HCT116 (cell line): ENCODE measurements at regions not wholly inside any gene's neighbourhood (a gene's known extent, or its start where the extent isn't known, plus 50 kb on each side); places are given as distances from the start of the nearest gene placed in this dataset.

Experiments
- ATAC-seq: fragments of 200-7000 bp; cut with Tn5 transposase; 2 replicates; pipeline ENCODE4 v1.9.1; 2020; ENCODE audit warnings: mild to moderate bottlenecking, moderate library complexity
- BruUV-seq: library from RNA; stranded (reverse); fragments of 400-500 nt; replicated peaks from 2 replicates; lab custom pipeline; 2021; lab: Mats Ljungman, UMichigan
- CTCF ChIA-PET: fragments of 300-600 bp; sonication (Branson Sonifier 250); formaldehyde crosslinking; loops from one replicate; lab custom pipeline; 2021; ENCODE audit warnings: antibody characterized with exemption; lab: Charles Lee
- POLR2A ChIA-PET: fragments of 300-600, 350-600 bp; sonication (Branson Sonifier 250); formaldehyde crosslinking; loops from one replicate; lab custom pipeline; 2021; ENCODE audit warnings: antibody characterized with exemption; lab: Charles Lee
- RAD21 ChIA-PET, 2 experiments: fragments of 300-600 bp; sonication (Branson Sonifier 250); formaldehyde crosslinking; loops; one replicate each; lab custom pipeline; 2023; ENCODE audit warnings: low total read pairs in 2 of 2; ENCODE audit not compliant: uncharacterized antibody in 2 of 2, unreplicated experiment in 2 of 2, low non-redundant PET in 1 of 2; lab: Charles Lee
- DNase-seq: peaks from one replicate; pipeline ENCODE4 v3.0.0-alpha.2; 2010; ENCODE audit warnings: low read depth, low spot score
- H2AFZ ChIP-seq: fragments of 200-600 bp; shearing (Covaris generic), sonication (generic); 2 replicates; pipeline ENCODE4 v1.6.1; 2017; ENCODE audit warnings: low read depth, mixed run types, mixed read lengths, antibody characterized with exemption, low read length; ENCODE audit not compliant: poor library complexity, severe bottlenecking
- H3K27ac ChIP-seq: 2 replicates; pipeline ENCODE4 v1.5.1; 2012; ENCODE audit warnings: low read depth, low read length
- H3K27me3 ChIP-seq: fragments of 200-600 bp; sonication (generic); 2 replicates; pipeline ENCODE4 v1.6.1; 2016; ENCODE audit warnings: mixed run types, low read length, mixed read lengths; ENCODE audit not compliant: insufficient read depth
- H3K36me3 ChIP-seq, 2 experiments: fragments of 200-500 bp in 1 of 2; fragments of 200-600 bp in 1 of 2; sonication (Bioruptor generic) in 1 of 2; sonication (generic) in 1 of 2; 2 replicates each; pipeline versions ENCODE4 v1.5.1 to v1.6.1; 2014 to 2016; ENCODE audit warnings: low read length in 2 of 2, inconsistent platforms in 1 of 2, mixed read lengths in 1 of 2, mixed run types in 1 of 2; ENCODE audit not compliant: insufficient read depth in 2 of 2, control insufficient read depth in 1 of 2
- H3K4me1 ChIP-seq, 2 experiments: fragments of 200-600 bp in 1 of 2; sonication (generic) in 1 of 2; 2 replicates each; pipeline versions ENCODE4 v1.5.1 to v1.6.1; 2012 to 2017; ENCODE audit warnings: low read length in 2 of 2, inconsistent platforms in 1 of 2, mild to moderate bottlenecking in 1 of 2, mixed read lengths in 1 of 2, mixed run types in 1 of 2, moderate library complexity in 1 of 2; ENCODE audit not compliant: insufficient read depth in 2 of 2, control insufficient read depth in 1 of 2
- H3K4me2 ChIP-seq: fragments of 200-600 bp; sonication (generic); 2 replicates; pipeline ENCODE4 v1.6.1; 2017; ENCODE audit warnings: mixed run types, low read length, mixed read lengths
- H3K4me3 ChIP-seq, 2 experiments: fragments of 200-600 bp in 1 of 2; sonication (generic) in 1 of 2; replicated peaks in 1 of 2; 2 replicates each; pipeline ENCODE4 v1.5.1; 2011 to 2016; ENCODE audit warnings: low read length in 2 of 2, control low read depth in 1 of 2, low read depth in 1 of 2, mild to moderate bottlenecking in 1 of 2, mixed read lengths in 1 of 2, mixed run types in 1 of 2
- H3K79me2 ChIP-seq: fragments of 200-600 bp; sonication (generic); 2 replicates; pipeline ENCODE4 v1.6.1; 2017; ENCODE audit warnings: mild to moderate bottlenecking, mixed run types, low read length, moderate library complexity, mixed read lengths; ENCODE audit not compliant: insufficient read depth
- H3K9ac ChIP-seq: fragments of 200-600 bp; sonication (generic); 2 replicates; pipeline ENCODE4 v1.6.1; 2016; ENCODE audit warnings: low read length, mixed read lengths
- H3K9me2 ChIP-seq: fragments of 200-600 bp; sonication (generic), shearing (Covaris generic); 2 replicates; pipeline ENCODE4 v1.6.1; 2017; ENCODE audit warnings: mixed run types, mild to moderate bottlenecking, moderate library complexity; ENCODE audit not compliant: insufficient read depth
- H3K9me3 ChIP-seq, 2 experiments: fragments of 200-500 bp in 1 of 2; fragments of 200-600 bp in 1 of 2; sonication (Bioruptor generic) in 1 of 2; sonication (generic) in 1 of 2; 2 replicates each; pipeline ENCODE4 v1.6.1; 2014 to 2017; ENCODE audit warnings: low read length in 2 of 2, mixed read lengths in 2 of 2, inconsistent platforms in 1 of 2, low read depth in 1 of 2, mild to moderate bottlenecking in 1 of 2, mixed run types in 1 of 2, moderate library complexity in 1 of 2; ENCODE audit not compliant: control insufficient read depth in 1 of 2, insufficient read depth in 1 of 2
- H4K20me1 ChIP-seq: fragments of 200-600 bp; sonication (generic), shearing (Covaris generic); 2 replicates; pipeline ENCODE4 v1.6.1; 2017; ENCODE audit warnings: mixed run types, mild to moderate bottlenecking, moderate library complexity; ENCODE audit not compliant: insufficient read depth
- CTCF ChIP-seq, 3 experiments: fragments of 200-600 bp in 1 of 3; sonication (generic) in 1 of 3; IDR thresholded peaks in 2 of 3; conservative IDR thresholded peaks in 1 of 3; 2 replicates each; pipeline ENCODE4 v1.5.1; 2012 to 2017; ENCODE audit warnings: low read depth in 2 of 3, low read length in 2 of 3, antibody characterized with exemption in 1 of 3, borderline replicate concordance in 1 of 3, control low read depth in 1 of 3, mild to moderate bottlenecking in 1 of 3, mixed read lengths in 1 of 3, mixed run types in 1 of 3, moderate library complexity in 1 of 3; ENCODE audit not compliant: insufficient read depth in 1 of 3
- MAX ChIP-seq: IDR thresholded peaks from 2 replicates; pipeline ENCODE4 v1.6.1; 2012
- POLR2AphosphoS5 ChIP-seq: IDR thresholded peaks from 2 replicates; pipeline ENCODE4 v1.6.1; 2011; ENCODE audit warnings: mild to moderate bottlenecking, low read depth, low read length, moderate library complexity
- REST ChIP-seq: IDR thresholded peaks from 2 replicates; pipeline ENCODE4 v1.6.1; 2012; ENCODE audit warnings: low read depth
- SRF ChIP-seq: IDR thresholded peaks from 2 replicates; pipeline ENCODE4 v1.6.1; 2012; ENCODE audit warnings: low read depth
- TCF7L2 ChIP-seq: IDR thresholded peaks from 2 replicates; pipeline ENCODE4 v1.7.0; 2011; ENCODE audit warnings: borderline replicate concordance, inconsistent platforms; ENCODE audit not compliant: insufficient read depth, insufficient read length; ENCODE audit errors: extremely low read depth
- YY1 ChIP-seq: IDR thresholded peaks from 2 replicates; pipeline ENCODE4 v1.6.1; 2011; ENCODE audit warnings: low read length, low read depth, moderate library complexity, mild to moderate bottlenecking; ENCODE audit not compliant: insufficient replicate concordance; ENCODE audit errors: extremely low read depth
- intact Hi-C: fragments of 100-400 bp; cut with micrococcal nuclease; formaldehyde crosslinking; loops from 2 replicates; pipeline ENCODE4 v1.10.0; 2022

- peak; percentile 96 for ATAC-seq
- CTCF ChIA-PET, result no interaction called here
- peak; percentile 7 for DNase-seq
- H3K4me3 ChIP-seq, result no peak overlapping the region
- no peak overlapping the region for H2AFZ ChIP-seq
- TF ChIP-seq TCF7L2 (peak; percentile 25), POLR2AphosphoS5 (no peak)
- H3K4me1 ChIP-seq, result peaks cover 9 to 10% of the 10 kb centered on the region in 2 experiments; a peak in 3 of 4 replicates
- POLR2A ChIA-PET, result no interaction called here
- peak overlapping the region; percentile 54 for H3K4me2 ChIP-seq
- no peak overlapping the region for H3K27ac ChIP-seq
- H3K9ac ChIP-seq, result no peak overlapping the region
- RAD21 ChIA-PET, result interaction anchor here in 1 of 2 experiments (0.6 kb wide), 1 partner anchor 89 kb away, joined by 3 read pairs; no protein-coding TSS in a partner anchor
- no peaks in the 10 kb centered on the region for H3K9me3 ChIP-seq
- no peaks in the 10 kb centered on the region for H3K9me2 ChIP-seq
- no peaks in the 10 kb centered on the region for H3K36me3 ChIP-seq
- BruUV-seq, result no TSS peak
- H3K79me2 ChIP-seq, result no peaks in the 10 kb centered on the region
- H4K20me1 ChIP-seq, result no peaks in the 10 kb centered on the region
- no peaks in the 10 kb centered on the region for H3K27me3 ChIP-seq
- intact Hi-C loops, result no loop called here
Measured at GRCh38 chr15:77748078-77749064, 115.7 kb upstream of the LINGO1 start.

- no peak overlapping the region for H3K9ac ChIP-seq
- H3K4me1 ChIP-seq, result peaks cover 9 to 10% of the 10 kb centered on the region in 2 experiments; a peak in 3 of 4 replicates
- CTCF ChIA-PET, result no interaction called here
- POLR2A ChIA-PET, result no interaction called here
- ATAC-seq, result no peak
- H2AFZ ChIP-seq, result no peak overlapping the region
- no peak overlapping the region for H3K27ac ChIP-seq
- H3K4me3 ChIP-seq, result no peak overlapping the region
- no peaks in the 10 kb centered on the region for H3K27me3 ChIP-seq
- no peaks in the 10 kb centered on the region for H3K36me3 ChIP-seq
- H3K4me2 ChIP-seq, result peak overlapping the region; percentile 54; the same call in 1 of the 2 replicates
- DNase-seq, result no peak
- RAD21 ChIA-PET, result no interaction called here
- BruUV-seq, result no TSS peak
- no peaks in the 10 kb centered on the region for H4K20me1 ChIP-seq
- no peaks in the 10 kb centered on the region for H3K79me2 ChIP-seq
- H3K9me3 ChIP-seq, result no peaks in the 10 kb centered on the region
- H3K9me2 ChIP-seq, result no peaks in the 10 kb centered on the region
- intact Hi-C loops, result no loop called here
- TF ChIP-seq YY1 (no peak), REST (no peak), MAX (no peak), TCF7L2 (no peak), SRF (no peak), CTCF (IDR thresholded peaks at IDR 0.05 in 2 of 3, conservative IDR thresholded peaks at IDR 0.05 in 1 of 3; ENCODE audit: borderline replicate concordance in 1 of 3, insufficient read depth in 1 of 3, low read depth in 2 of 3, low read length in 2 of 3) (no peak)
Measured at GRCh38 chr15:77747175-77748077, 114.7 kb upstream of the LINGO1 start.
